ACC112 (cell line): ENCODE measurements at regions not wholly inside any gene's neighbourhood (a gene's known extent, or its start where the extent isn't known, plus 50 kb on each side); places are given as distances from the start of the nearest gene placed in this dataset.
A peak's percentile ranks its signal among the peaks of the same experiment; 100 is the strongest.

Source experiments
- H2AFZ ChIP-seq: fragments of 200-600 bp; sonication (generic); one replicate; pipeline ENCODE4 v1.6.0; 2017; ENCODE audit warnings: antibody characterized with exemption, low read length; ENCODE audit not compliant: unreplicated experiment
- H3K27ac ChIP-seq: fragments of 200-600 bp; sonication (generic); 2 replicates; pipeline ENCODE4 v1.5.1; 2014; ENCODE audit warnings: low read depth, mild to moderate bottlenecking, antibody characterized with exemption, low read length, moderate library complexity
- H3K27me3 ChIP-seq: fragments of 200-600 bp; sonication (generic); 2 replicates; pipeline ENCODE4 v1.6.1; 2014; ENCODE audit warnings: mild to moderate bottlenecking, antibody characterized with exemption, low read length, moderate library complexity, mixed read lengths; ENCODE audit not compliant: insufficient read depth
- H3K36me3 ChIP-seq: fragments of 200-600 bp; sonication (generic); 2 replicates; pipeline ENCODE4 v1.6.1; 2016; ENCODE audit warnings: mild to moderate bottlenecking, antibody characterized with exemption, low read length, moderate library complexity, mixed read lengths; ENCODE audit not compliant: insufficient read depth
- H3K4me1 ChIP-seq: fragments of 200-600 bp; sonication (generic); one replicate; pipeline ENCODE4 v1.6.1; 2016; ENCODE audit warnings: low read length, mixed read lengths; ENCODE audit not compliant: insufficient read depth, unreplicated experiment, control insufficient read depth
- H3K4me3 ChIP-seq: fragments of 200-600 bp; sonication (generic); 2 replicates; pipeline ENCODE4 v1.5.1; 2014; ENCODE audit warnings: mild to moderate bottlenecking, low read depth, low read length
- H3K79me2 ChIP-seq: fragments of 200-600 bp; sonication (generic); one replicate; pipeline ENCODE4 v1.6.0; 2016; ENCODE audit warnings: low read length; ENCODE audit not compliant: control insufficient read depth, unreplicated experiment, insufficient read depth

- Histone ChIP-seq H3K36me3 (no peaks in the 10 kb centered on the region), H3K27me3 (peaks cover 26% of the 10 kb centered on the region), H3K27ac (no peak overlapping the region), H2AFZ (no peak overlapping the region), H3K4me3 (no peak overlapping the region), H3K4me1 (no peaks in the 10 kb centered on the region), H3K79me2 (no peaks in the 10 kb centered on the region)
Observed at GRCh38 chr2:13034861-13035260, 318.1 kb downstream of the TRIB2 start.

- no peaks in the 10 kb centered on the region for H3K79me2 ChIP-seq
- H3K36me3 ChIP-seq = no peaks in the 10 kb centered on the region
- no peak overlapping the region for H3K27ac ChIP-seq
- H2AFZ ChIP-seq = no peak overlapping the region
- no peaks in the 10 kb centered on the region for H3K4me1 ChIP-seq
- peaks cover 36% of the 10 kb centered on the region for H3K27me3 ChIP-seq
- H3K4me3 ChIP-seq = no peak overlapping the region
Observed at GRCh38 chr2:13035866-13036265, 319.1 kb downstream of the TRIB2 start.

- Histone ChIP-seq H3K4me3 (no peak overlapping the region), H3K36me3 (no peaks in the 10 kb centered on the region), H2AFZ (no peak overlapping the region)
Observed at GRCh38 chr2:13040043-13040442, 323.3 kb downstream of the TRIB2 start.

GRCh38 chr2:13046557-13047165 is 329.9 kb downstream of the TRIB2 start:
- H2AFZ ChIP-seq = no peak overlapping the region
- no peaks in the 10 kb centered on the region for H3K79me2 ChIP-seq
- peaks cover 7% of the 10 kb centered on the region for H3K4me1 ChIP-seq
- H3K27ac ChIP-seq = no peak overlapping the region
- peaks cover 30% of the 10 kb centered on the region; the same call in 1 of the 2 replicates for H3K27me3 ChIP-seq
- no peaks in the 10 kb centered on the region for H3K36me3 ChIP-seq
- no peak overlapping the region for H3K4me3 ChIP-seq

More at GRCh38 chr2:13040043-13040442, 323.3 kb downstream of the TRIB2 start:
- Histone ChIP-seq H3K27me3 (peaks cover 67% of the 10 kb centered on the region), H3K4me1 (no peaks in the 10 kb centered on the region), H3K79me2 (no peaks in the 10 kb centered on the region), H3K27ac (no peak overlapping the region)

- Histone ChIP-seq H3K27ac (peak overlapping the region; percentile 28), H3K27me3 (0 out of 2 replicates have a peak, but pooled peaks cover 3% of the 10 kb centered on the region), H3K4me1 (peaks cover 7% of the 10 kb centered on the region), H3K4me3 (no peak overlapping the region), H3K36me3 (no peaks in the 10 kb centered on the region), H2AFZ (peak overlapping the region; percentile 30), H3K79me2 (no peaks in the 10 kb centered on the region)
Observed at GRCh38 chr2:13050764-13051163, 334.0 kb downstream of the TRIB2 start.

GRCh38 chr2:13052547-13052946 is 335.8 kb downstream of the TRIB2 start:
- H3K27me3 ChIP-seq = no peaks in the 10 kb centered on the region
- no peak overlapping the region for H3K27ac ChIP-seq
- peaks cover 7% of the 10 kb centered on the region for H3K4me1 ChIP-seq
- H3K4me3 ChIP-seq = no peak overlapping the region
- H3K79me2 ChIP-seq = no peaks in the 10 kb centered on the region
- peak overlapping the region; percentile 20 for H2AFZ ChIP-seq
- H3K36me3 ChIP-seq = no peaks in the 10 kb centered on the region

GRCh38 chr2:13056259-13056843 is 339.6 kb downstream of the TRIB2 start:
- no peak overlapping the region for H3K27ac ChIP-seq
- no peaks in the 10 kb centered on the region for H3K36me3 ChIP-seq
- H3K4me1 ChIP-seq = no peaks in the 10 kb centered on the region
- peaks cover 31% of the 10 kb centered on the region for H3K27me3 ChIP-seq
- no peak overlapping the region for H2AFZ ChIP-seq
- no peaks in the 10 kb centered on the region for H3K79me2 ChIP-seq
- no peak overlapping the region for H3K4me3 ChIP-seq

GRCh38 chr2:13057671-13058070 is 340.9 kb downstream of the TRIB2 start:
- Histone ChIP-seq H3K4me1 (no peaks in the 10 kb centered on the region), H3K4me3 (no peak overlapping the region), H3K27me3 (peaks cover 41% of the 10 kb centered on the region), H3K27ac (no peak overlapping the region), H2AFZ (no peak overlapping the region), H3K79me2 (no peaks in the 10 kb centered on the region), H3K36me3 (no peaks in the 10 kb centered on the region)

- Histone ChIP-seq H2AFZ (no peak overlapping the region), H3K4me3 (no peak overlapping the region), H3K27ac (no peak overlapping the region), H3K36me3 (no peaks in the 10 kb centered on the region), H3K27me3 (peaks cover 60% of the 10 kb centered on the region), H3K79me2 (no peaks in the 10 kb centered on the region), H3K4me1 (no peaks in the 10 kb centered on the region)
Observed at GRCh38 chr2:13066676-13067075, 349.9 kb downstream of the TRIB2 start.

- no peaks in the 10 kb centered on the region for H3K4me1 ChIP-seq
- H3K27ac ChIP-seq = no peak overlapping the region
- H3K4me3 ChIP-seq = no peak overlapping the region
- peaks cover 54% of the 10 kb centered on the region for H3K27me3 ChIP-seq
- no peaks in the 10 kb centered on the region for H3K79me2 ChIP-seq
- no peak overlapping the region for H2AFZ ChIP-seq
- H3K36me3 ChIP-seq = no peaks in the 10 kb centered on the region
Observed at GRCh38 chr2:13067508-13067907, 350.8 kb downstream of the TRIB2 start.

- Histone ChIP-seq H3K4me1 (no peaks in the 10 kb centered on the region), H3K36me3 (no peaks in the 10 kb centered on the region), H3K4me3 (no peak overlapping the region), H3K27ac (no peak overlapping the region), H3K27me3 (peaks cover 18% of the 10 kb centered on the region; the same call in 1 of the 2 replicates), H2AFZ (no peak overlapping the region), H3K79me2 (no peaks in the 10 kb centered on the region)
Observed at GRCh38 chr2:13089971-13090370, 373.2 kb downstream of the TRIB2 start.
